ENCODE measurements at regions not wholly inside any gene's neighbourhood (a gene's known extent, or its start where the extent isn't known, plus 50 kb on each side); places are given as distances from the start of the nearest gene placed in this dataset.

DNA sequence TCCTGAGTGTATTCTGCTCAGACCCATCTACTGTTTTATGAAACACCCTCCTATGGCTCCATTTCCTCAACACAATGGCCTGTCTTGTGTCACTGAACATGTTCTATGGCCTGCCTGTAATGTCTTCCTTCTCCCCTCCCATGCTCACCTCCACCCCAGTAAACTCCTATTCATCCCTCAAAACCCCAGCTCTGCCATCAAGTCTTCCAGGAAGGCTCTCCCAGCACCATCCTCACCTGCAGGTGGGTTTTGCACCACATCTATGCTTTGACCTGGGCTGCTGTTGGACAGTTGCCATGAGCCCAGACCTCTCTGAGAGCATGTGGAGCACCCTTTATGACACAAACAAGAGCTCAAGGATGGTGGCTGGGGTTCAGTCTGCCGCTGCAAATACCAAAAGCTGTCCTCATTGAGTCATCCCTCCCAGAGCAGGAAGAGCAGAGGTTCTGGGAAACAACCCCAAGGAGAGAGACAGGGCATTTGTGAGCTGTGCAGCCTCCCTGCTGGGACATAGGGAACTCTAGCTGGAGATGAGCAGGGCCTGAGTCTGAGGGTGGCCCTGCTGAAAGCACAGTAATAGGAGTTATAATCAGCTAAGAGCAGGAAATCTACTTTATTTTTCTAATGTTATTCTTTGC is 93.8 kb upstream of the CD93 start:
- no peak overlapping the region for H3K4me3 Mint-ChIP-seq (ENCODE audit: unreplicated experiment)
- no peak for DNase-seq (ENCODE audit: unreplicated experiment)
- H3K27me3 Mint-ChIP-seq (ENCODE audit: insufficient read depth, unreplicated experiment) = no peaks in the 10 kb centered on the region
- ChIA-PET POLR2A (interaction anchor here (0.6 to 1.7 kb wide), 8 partner anchors 8 to 874 kb away, joined by 3 to 4 read pairs (median 3); no protein-coding TSS in a partner anchor), CTCF (interaction anchor here (0.6 to 2.0 kb wide), 10 partner anchors 14 to 848 kb away, joined by 3 to 11 read pairs (median 4); no protein-coding TSS in a partner anchor)
- H3K27ac Mint-ChIP-seq (ENCODE audit: low read depth, unreplicated experiment) = no peak overlapping the region
- no TSS peak for BruUV-seq (replicated peaks)
- intact Hi-C loops (cut with micrococcal nuclease) = no loop called here
- peaks cover 8% of the 10 kb centered on the region for H3K9me3 Mint-ChIP-seq (ENCODE audit: unreplicated experiment)
- H3K36me3 Mint-ChIP-seq (ENCODE audit: insufficient read depth, unreplicated experiment) = no peaks in the 10 kb centered on the region
- no peaks in the 10 kb centered on the region for H3K4me1 Mint-ChIP-seq (ENCODE audit: insufficient read depth, unreplicated experiment)
- TF ChIP-seq, protein P1, sequence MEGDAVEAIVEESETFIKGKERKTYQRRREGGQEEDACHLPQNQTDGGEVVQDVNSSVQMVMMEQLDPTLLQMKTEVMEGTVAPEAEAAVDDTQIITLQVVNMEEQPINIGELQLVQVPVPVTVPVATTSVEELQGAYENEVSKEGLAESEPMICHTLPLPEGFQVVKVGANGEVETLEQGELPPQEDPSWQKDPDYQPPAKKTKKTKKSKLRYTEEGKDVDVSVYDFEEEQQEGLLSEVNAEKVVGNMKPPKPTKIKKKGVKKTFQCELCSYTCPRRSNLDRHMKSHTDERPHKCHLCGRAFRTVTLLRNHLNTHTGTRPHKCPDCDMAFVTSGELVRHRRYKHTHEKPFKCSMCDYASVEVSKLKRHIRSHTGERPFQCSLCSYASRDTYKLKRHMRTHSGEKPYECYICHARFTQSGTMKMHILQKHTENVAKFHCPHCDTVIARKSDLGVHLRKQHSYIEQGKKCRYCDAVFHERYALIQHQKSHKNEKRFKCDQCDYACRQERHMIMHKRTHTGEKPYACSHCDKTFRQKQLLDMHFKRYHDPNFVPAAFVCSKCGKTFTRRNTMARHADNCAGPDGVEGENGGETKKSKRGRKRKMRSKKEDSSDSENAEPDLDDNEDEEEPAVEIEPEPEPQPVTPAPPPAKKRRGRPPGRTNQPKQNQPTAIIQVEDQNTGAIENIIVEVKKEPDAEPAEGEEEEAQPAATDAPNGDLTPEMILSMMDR (IDR thresholded peaks at IDR 0.05; ENCODE audit: unreplicated experiment) = no peak

DNA sequence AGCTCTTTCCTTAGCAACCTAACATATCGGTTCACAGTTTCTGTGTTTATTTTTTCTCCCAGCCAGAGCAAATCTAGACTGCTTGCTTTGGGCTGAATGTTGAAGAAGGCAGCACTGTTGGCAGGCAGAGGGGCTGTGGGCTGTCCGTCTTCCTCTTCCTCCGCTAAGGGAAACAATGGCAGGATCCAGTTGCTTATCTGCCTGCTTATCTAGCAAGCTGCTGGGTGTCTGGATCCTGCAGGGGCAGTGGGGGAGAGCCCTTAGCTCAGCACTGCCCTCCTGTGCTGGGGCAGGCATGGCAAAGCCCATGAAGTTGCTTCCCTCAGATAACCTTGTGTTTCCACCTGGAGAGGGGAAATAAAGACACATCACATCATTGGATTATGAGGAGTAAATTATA is 92.7 kb upstream of the CD93 start:
- no TSS peak for BruUV-seq (replicated peaks)
- no peaks in the 10 kb centered on the region for H3K4me1 Mint-ChIP-seq (ENCODE audit: insufficient read depth, unreplicated experiment)
- ChIA-PET POLR2A (interaction anchor here (0.7 to 1.7 kb wide), 5 partner anchors 8 to 42 kb away, joined by 3 to 4 read pairs (median 3); no protein-coding TSS in a partner anchor), CTCF (interaction anchor here (0.6 to 2.0 kb wide), 8 partner anchors 12 to 494 kb away, joined by 3 to 11 read pairs (median 4); partner anchors contain the start of gene NXT1)
- intact Hi-C loops (cut with micrococcal nuclease) = no loop called here
- no peaks in the 10 kb centered on the region for H3K36me3 Mint-ChIP-seq (ENCODE audit: insufficient read depth, unreplicated experiment)
- no peak overlapping the region for H3K4me3 Mint-ChIP-seq (ENCODE audit: unreplicated experiment)
- H3K9me3 Mint-ChIP-seq (ENCODE audit: unreplicated experiment) = peaks cover 11% of the 10 kb centered on the region
- no peaks in the 10 kb centered on the region for H3K27me3 Mint-ChIP-seq (ENCODE audit: insufficient read depth, unreplicated experiment)
- DNase-seq (ENCODE audit: unreplicated experiment) = no peak
- no peak overlapping the region for H3K27ac Mint-ChIP-seq (ENCODE audit: low read depth, unreplicated experiment)
- TF ChIP-seq, protein P1 (IDR thresholded peaks at IDR 0.05; ENCODE audit: unreplicated experiment) = no peak

DNA sequence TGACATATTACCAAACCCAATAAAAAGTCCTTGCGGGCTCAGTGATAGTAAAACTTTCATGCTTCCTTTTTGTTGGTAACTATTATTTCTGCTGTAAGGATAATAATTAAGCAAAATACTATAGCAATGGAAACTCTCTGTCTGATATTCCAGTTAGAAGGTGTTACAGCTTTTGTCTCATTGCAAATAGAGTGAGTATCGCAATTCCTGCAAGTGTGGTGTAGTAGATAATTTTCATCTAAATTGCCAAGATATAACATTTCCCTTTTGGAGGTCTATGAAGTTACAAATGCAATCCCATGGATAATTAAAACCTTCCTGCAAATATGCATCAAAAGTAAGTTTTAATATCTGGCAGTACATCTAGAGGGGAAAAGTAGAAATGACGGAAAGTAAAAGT is 88.7 kb upstream of the CD93 start:
- intact Hi-C loops (cut with micrococcal nuclease) = no loop called here
- DNase-seq (ENCODE audit: unreplicated experiment) = no peak
- Mint-ChIP-seq H3K27me3 (ENCODE audit: insufficient read depth, unreplicated experiment) (no peaks in the 10 kb centered on the region), H3K4me1 (ENCODE audit: insufficient read depth, unreplicated experiment) (no peaks in the 10 kb centered on the region), H3K9me3 (ENCODE audit: unreplicated experiment) (peaks cover 11% of the 10 kb centered on the region), H3K27ac (ENCODE audit: low read depth, unreplicated experiment) (no peak overlapping the region), H3K4me3 (ENCODE audit: unreplicated experiment) (no peak overlapping the region), H3K36me3 (ENCODE audit: insufficient read depth, unreplicated experiment) (no peaks in the 10 kb centered on the region)
- ChIA-PET CTCF (interaction anchor here (1.6 kb wide), 1 partner anchor 27 kb away, joined by 5 read pairs; no protein-coding TSS in a partner anchor), POLR2A (interaction anchor here (0.7 to 1.3 kb wide), 3 partner anchors 12 to 19 kb away, joined by 3 to 7 read pairs (median 4); no protein-coding TSS in a partner anchor)
- TF ChIP-seq, protein P1 (IDR thresholded peaks at IDR 0.05; ENCODE audit: unreplicated experiment) = no peak
- no TSS peak for BruUV-seq (replicated peaks)

DNA sequence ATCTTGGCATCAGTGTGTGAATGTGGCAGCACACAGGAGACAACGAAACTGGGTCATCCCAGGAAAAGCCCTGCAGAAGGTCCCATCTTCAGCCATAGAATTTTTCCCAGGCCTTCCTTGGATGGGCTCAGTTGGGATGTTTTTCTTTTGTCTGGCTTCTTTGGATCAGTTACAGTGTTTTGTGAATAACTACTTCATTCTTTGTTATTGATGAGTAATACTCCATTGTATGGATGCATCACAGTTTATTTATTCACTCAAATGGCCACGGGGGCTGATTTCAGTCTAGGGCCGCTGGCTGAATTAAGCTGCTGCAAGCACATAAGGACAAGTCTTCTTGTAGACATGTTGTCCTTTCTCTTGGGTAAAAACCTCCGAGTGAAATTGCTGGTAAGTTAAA is 81.3 kb upstream of the CD93 start:
- no peak overlapping the region for H3K27ac Mint-ChIP-seq (ENCODE audit: low read depth, unreplicated experiment)
- intact Hi-C loops (cut with micrococcal nuclease) = no loop called here
- ChIA-PET CTCF (no interaction called here), POLR2A (interaction anchor here (0.7 to 17.4 kb wide), 3 partner anchors 12 to 366 kb away, joined by 3 to 555 read pairs (median 4); no protein-coding TSS in a partner anchor)
- H3K27me3 Mint-ChIP-seq (ENCODE audit: insufficient read depth, unreplicated experiment) = no peaks in the 10 kb centered on the region
- H3K4me1 Mint-ChIP-seq (ENCODE audit: insufficient read depth, unreplicated experiment) = peaks cover 20% of the 10 kb centered on the region
- H3K4me3 Mint-ChIP-seq (ENCODE audit: unreplicated experiment) = no peak overlapping the region
- BruUV-seq (replicated peaks) = no TSS peak
- TF ChIP-seq, protein P1 (IDR thresholded peaks at IDR 0.05; ENCODE audit: unreplicated experiment) = no peak
- H3K9me3 Mint-ChIP-seq (ENCODE audit: unreplicated experiment) = no peaks in the 10 kb centered on the region
- peak; percentile 42 for DNase-seq (ENCODE audit: unreplicated experiment)
- H3K36me3 Mint-ChIP-seq (ENCODE audit: insufficient read depth, unreplicated experiment) = no peaks in the 10 kb centered on the region
